Hepatocyte (in vitro differentiated cells): ENCODE measurements at regions not wholly inside any gene's neighbourhood (a gene's known extent, or its start where the extent isn't known, plus 50 kb on each side); places are given as distances from the start of the nearest gene placed in this dataset.
A peak's percentile ranks its signal among the peaks of the same experiment; 100 is the strongest.

Experiments
- DNase-seq: peaks from one replicate; pipeline ENCODE4 v3.0.0-alpha.2; 2016; ENCODE audit warnings: low spot score
- H2AFZ ChIP-seq: fragments of 200-600 bp; sonication (generic); 2 replicates; pipeline ENCODE4 v1.6.0; 2016; ENCODE audit warnings: antibody characterized with exemption, mild to moderate bottlenecking
- H3K27ac ChIP-seq: fragments of 200-600 bp; sonication (generic); 2 replicates; pipeline ENCODE4 v1.5.1; 2016; ENCODE audit warnings: mild to moderate bottlenecking
- H3K27me3 ChIP-seq: fragments of 200-600 bp; sonication (generic); 2 replicates; pipeline ENCODE4 v1.6.1; 2016
- H3K36me3 ChIP-seq: fragments of 200-600 bp; sonication (generic); replicated peaks from 2 replicates; pipeline ENCODE4 v1.5.1; 2016; ENCODE audit warnings: low read depth; ENCODE audit not compliant: insufficient read depth
- H3K4me1 ChIP-seq: fragments of 200-600 bp; sonication (generic); 2 replicates; pipeline ENCODE4 v1.5.1; 2016; ENCODE audit warnings: mild to moderate bottlenecking, moderate library complexity; ENCODE audit not compliant: insufficient read depth
- H3K4me2 ChIP-seq: fragments of 200-600 bp; sonication (generic); 2 replicates; pipeline ENCODE4 v1.6.0; 2016
- H3K4me3 ChIP-seq: fragments of 200-600 bp; sonication (generic); 2 replicates; pipeline ENCODE4 v1.5.1; 2016; ENCODE audit warnings: mild to moderate bottlenecking
- H3K79me2 ChIP-seq: fragments of 200-600 bp; sonication (generic); 2 replicates; pipeline ENCODE4 v1.6.0; 2017; ENCODE audit warnings: mild to moderate bottlenecking
- H3K9me2 ChIP-seq: fragments of 200-600 bp; sonication (generic); replicated peaks from 2 replicates; pipeline ENCODE4 v1.6.0; 2017; ENCODE audit warnings: mild to moderate bottlenecking; ENCODE audit not compliant: insufficient read depth
- H3K9me3 ChIP-seq: fragments of 200-600 bp; sonication (generic); 2 replicates; pipeline ENCODE4 v1.5.1; 2016; ENCODE audit warnings: low read depth, mild to moderate bottlenecking
- H4K20me1 ChIP-seq: fragments of 200-600 bp; sonication (generic); 2 replicates; pipeline ENCODE4 v1.6.0; 2016; ENCODE audit warnings: mild to moderate bottlenecking; ENCODE audit not compliant: insufficient read depth, poor library complexity, severe bottlenecking
- CTCF ChIP-seq: fragments of 200-600 bp; sonication (generic); IDR thresholded peaks from 2 replicates; pipeline ENCODE4 v1.5.1; 2016; ENCODE audit warnings: antibody characterized with exemption, mild to moderate bottlenecking; ENCODE audit not compliant: poor library complexity
- EZH2 ChIP-seq: fragments of 200-600 bp; sonication (generic); IDR thresholded peaks from 2 replicates; pipeline ENCODE4 v1.6.1; 2016; ENCODE audit warnings: antibody characterized with exemption, mild to moderate bottlenecking, borderline replicate concordance
- EZH2phosphoT487 ChIP-seq: fragments of 200-600 bp; sonication (generic); IDR thresholded peaks from one replicate; pipeline ENCODE4 v1.6.1; 2018; ENCODE audit warnings: antibody characterized with exemption, mild to moderate bottlenecking, low read depth, moderate library complexity; ENCODE audit not compliant: unreplicated experiment, severe bottlenecking
- WGBS: methylation state at CpG from one replicate; pipeline ENCODE4 v1.1.6; 2016; ENCODE audit warnings: low lambda C conversion rate; ENCODE audit errors: missing lambda C conversion rate; 5-methylcytosine and 5-hydroxymethylcytosine counted together

DNA sequence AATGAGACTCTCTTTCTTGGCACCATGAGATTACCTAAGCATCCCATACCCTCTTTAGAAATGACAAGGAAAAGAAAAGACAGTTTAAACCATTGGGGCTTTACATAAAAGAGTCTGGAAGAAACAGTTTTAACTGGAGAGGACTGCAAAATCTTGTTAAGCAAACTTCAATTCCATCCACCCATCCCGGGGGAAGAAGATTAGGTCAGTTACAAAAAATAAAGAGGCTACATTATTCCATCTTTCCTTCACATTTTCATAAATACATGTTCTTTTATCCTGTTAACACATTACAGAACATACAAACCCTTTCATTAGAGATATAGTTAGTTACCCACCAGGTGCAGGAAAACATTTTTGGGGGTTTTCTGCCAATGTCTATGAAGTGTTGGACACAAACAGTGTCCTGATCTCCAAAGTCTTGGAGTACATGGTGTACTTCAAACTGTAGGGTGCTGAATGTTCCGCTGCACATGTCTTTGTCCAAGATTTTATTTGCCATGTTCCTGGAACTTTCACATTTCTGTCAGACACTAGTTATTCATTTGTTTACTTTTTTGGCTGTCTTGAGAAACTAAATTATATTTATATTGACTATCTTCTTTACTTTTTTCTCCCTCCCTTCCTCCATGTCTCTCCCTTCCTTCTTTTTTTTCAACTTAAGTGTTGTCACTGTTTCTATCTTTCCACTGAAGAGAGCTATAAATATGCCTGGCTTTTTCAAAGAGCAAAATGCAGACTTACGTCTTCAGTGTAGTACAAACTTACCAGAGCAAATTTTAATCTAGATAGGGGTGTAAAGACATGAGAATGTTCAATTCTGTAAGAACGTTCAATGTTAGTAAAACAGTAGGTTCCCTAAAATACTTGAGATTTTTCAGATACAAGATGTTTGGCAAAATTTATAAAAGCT is 410.9 kb upstream of the PRR16 start:
- no peaks in the 10 kb centered on the region for H3K27me3 ChIP-seq
- H3K4me1 ChIP-seq = peaks cover 4% of the 10 kb centered on the region
- no peaks in the 10 kb centered on the region for H3K9me2 ChIP-seq
- no peak overlapping the region for H3K4me2 ChIP-seq
- H3K36me3 ChIP-seq = no peaks in the 10 kb centered on the region
- H3K79me2 ChIP-seq = no peaks in the 10 kb centered on the region
- TF ChIP-seq CTCF = no peak
- no peak for TF ChIP-seq EZH2
- no peak for TF ChIP-seq EZH2phosphoT487
- no peak overlapping the region for H2AFZ ChIP-seq
- no peak overlapping the region for H3K27ac ChIP-seq
- H3K9me3 ChIP-seq = no peaks in the 10 kb centered on the region
- 70% methylated on average over 4 of the region's 4 CpGs for WGBS
- no peak for DNase-seq
- H3K4me3 ChIP-seq = no peak overlapping the region
- no peaks in the 10 kb centered on the region for H4K20me1 ChIP-seq

- no peak overlapping the region for H3K27ac ChIP-seq
- no peak overlapping the region for H2AFZ ChIP-seq
- no peaks in the 10 kb centered on the region for H4K20me1 ChIP-seq
- WGBS = 78% methylated on average over 4 of the region's 4 CpGs
- H3K9me3 ChIP-seq = no peaks in the 10 kb centered on the region
- TF ChIP-seq EZH2 (no peak), CTCF (no peak), EZH2phosphoT487 (no peak)
- no peak overlapping the region for H3K4me3 ChIP-seq
- H3K79me2 ChIP-seq = no peaks in the 10 kb centered on the region
- H3K4me2 ChIP-seq = no peak overlapping the region
- no peaks in the 10 kb centered on the region for H3K27me3 ChIP-seq
- H3K4me1 ChIP-seq = peaks cover 4% of the 10 kb centered on the region
- H3K36me3 ChIP-seq = no peaks in the 10 kb centered on the region
- DNase-seq = no peak
- no peaks in the 10 kb centered on the region for H3K9me2 ChIP-seq
Observed at GRCh38 chr5:120053841-120054240, 410.3 kb upstream of the PRR16 start.

DNA sequence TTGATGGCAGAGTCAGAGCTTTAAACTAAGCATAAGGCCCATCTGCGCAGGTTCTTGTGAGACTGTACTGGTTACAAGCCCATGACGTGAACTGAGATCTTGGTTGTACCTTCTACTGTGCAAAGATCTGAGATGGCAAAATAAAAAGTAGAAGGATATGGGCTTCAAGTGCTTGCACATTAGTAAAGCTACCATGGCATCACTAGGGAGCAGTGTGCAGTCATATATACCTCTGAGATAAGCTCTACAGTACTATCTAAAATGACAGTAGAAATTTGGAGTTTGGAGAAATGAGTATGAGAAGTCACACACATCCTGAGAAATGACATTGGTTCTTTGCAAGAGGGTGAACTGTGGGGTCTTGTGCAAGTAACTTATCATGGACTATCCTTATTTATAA is 408.2 kb upstream of the PRR16 start:
- WGBS = 98% methylated on average over 2 of the region's 2 CpGs
- no peak overlapping the region for H3K27ac ChIP-seq
- H3K27me3 ChIP-seq = no peaks in the 10 kb centered on the region
- H4K20me1 ChIP-seq = no peaks in the 10 kb centered on the region
- no peaks in the 10 kb centered on the region for H3K9me2 ChIP-seq
- DNase-seq = peak; percentile 26
- no peak overlapping the region for H2AFZ ChIP-seq
- TF ChIP-seq CTCF (peak; percentile 44), EZH2phosphoT487 (no peak), EZH2 (no peak)
- H3K4me2 ChIP-seq = no peak overlapping the region
- no peaks in the 10 kb centered on the region for H3K79me2 ChIP-seq
- H3K4me1 ChIP-seq = peaks cover 4% of the 10 kb centered on the region
- no peak overlapping the region for H3K4me3 ChIP-seq
- no peaks in the 10 kb centered on the region for H3K9me3 ChIP-seq
- H3K36me3 ChIP-seq = no peaks in the 10 kb centered on the region
